GM19438 (cell line): ENCODE measurements at regions not wholly inside any gene's neighbourhood (a gene's known extent, or its start where the extent isn't known, plus 50 kb on each side); places are given as distances from the start of the nearest gene placed in this dataset.

Source experiments
- ATAC-seq: cut with Tn5 transposase; IDR thresholded peaks from one replicate; pipeline ENCODE4 v1.9.1; 2021; ENCODE audit warnings: low read depth; ENCODE audit not compliant: unreplicated experiment

- ATAC-seq, result no peak
Observed at GRCh38 chr6:9628819-9629218, 786.1 kb downstream of the TFAP2A start.

- ATAC-seq, result no peak
Observed at GRCh38 chr6:9627916-9628315, 787.0 kb downstream of the TFAP2A start.

GRCh38 chr6:9623985-9624384 is 790.9 kb downstream of the TFAP2A start:
- no peak for ATAC-seq

GRCh38 chr6:9623228-9623832 is 791.5 kb downstream of the TFAP2A start:
- no peak for ATAC-seq

GRCh38 chr6:9621276-9621675 is 793.6 kb downstream of the TFAP2A start:
- no peak for ATAC-seq

GRCh38 chr6:9620687-9621086 is 794.2 kb downstream of the TFAP2A start:
- ATAC-seq, result no peak

GRCh38 chr6:9620263-9620662 is 794.6 kb downstream of the TFAP2A start:
- ATAC-seq, result no peak

- ATAC-seq, result no peak
Observed at GRCh38 chr6:9614778-9615177, 800.1 kb downstream of the TFAP2A start.

GRCh38 chr6:9612489-9612888 is 802.4 kb downstream of the TFAP2A start:
- no peak for ATAC-seq

- ATAC-seq, result no peak
Observed at GRCh38 chr6:9610620-9611415, 804.1 kb downstream of the TFAP2A start.

GRCh38 chr6:9606435-9607134 is 808.3 kb downstream of the TFAP2A start:
- ATAC-seq, result no peak

GRCh38 chr6:9594746-9595145 is 820.1 kb downstream of the TFAP2A start:
- ATAC-seq, result no peak

- ATAC-seq, result no peak
Observed at GRCh38 chr6:9593554-9593953, 821.3 kb downstream of the TFAP2A start.

GRCh38 chr6:9583753-9584352 is 831.0 kb downstream of the TFAP2A start:
- no peak for ATAC-seq

- ATAC-seq, result no peak
Observed at GRCh38 chr6:9581155-9581554, 833.7 kb downstream of the TFAP2A start.

- ATAC-seq, result no peak
Observed at GRCh38 chr6:9576521-9576920, 838.4 kb downstream of the TFAP2A start.

- no peak for ATAC-seq
Observed at GRCh38 chr6:9566096-9566495, 848.8 kb downstream of the TFAP2A start.

- ATAC-seq, result no peak
Observed at GRCh38 chr6:9564021-9564420, 850.9 kb downstream of the TFAP2A start.

- ATAC-seq, result no peak
Observed at GRCh38 chr6:9563568-9563967, 851.3 kb downstream of the TFAP2A start.

GRCh38 chr6:9554806-9555205 is 860.1 kb downstream of the TFAP2A start:
- no peak for ATAC-seq

GRCh38 chr6:9554323-9554722 is 860.6 kb downstream of the TFAP2A start:
- no peak for ATAC-seq
